Astrocyte of the cerebellum (primary cell): ENCODE measurements at regions not wholly inside any gene's neighbourhood (a gene's known extent, or its start where the extent isn't known, plus 50 kb on each side); places are given as distances from the start of the nearest gene placed in this dataset.

Experiments
- DNase-seq: peaks from one replicate; pipeline ENCODE4 v3.0.0-alpha.2; 2011; ENCODE audit warnings: low read depth
- H3K4me3 ChIP-seq: 2 replicates; pipeline ENCODE4 v1.5.1; 2011; ENCODE audit warnings: mild to moderate bottlenecking, low read depth, low read length, moderate library complexity
- in situ Hi-C: cut with HindIII; loops from 2 replicates; pipeline ENCODE4 v1.10.0; 2017; ENCODE audit warnings: low sequenced_read_pairs
- TF ChIP-seq, protein P1 (sequence below): IDR thresholded peaks from 2 replicates; pipeline ENCODE4 v1.5.1; 2012; ENCODE audit warnings: low read length, low read depth, moderate library complexity, mild to moderate bottlenecking; ENCODE audit errors: missing control alignments

DNA sequence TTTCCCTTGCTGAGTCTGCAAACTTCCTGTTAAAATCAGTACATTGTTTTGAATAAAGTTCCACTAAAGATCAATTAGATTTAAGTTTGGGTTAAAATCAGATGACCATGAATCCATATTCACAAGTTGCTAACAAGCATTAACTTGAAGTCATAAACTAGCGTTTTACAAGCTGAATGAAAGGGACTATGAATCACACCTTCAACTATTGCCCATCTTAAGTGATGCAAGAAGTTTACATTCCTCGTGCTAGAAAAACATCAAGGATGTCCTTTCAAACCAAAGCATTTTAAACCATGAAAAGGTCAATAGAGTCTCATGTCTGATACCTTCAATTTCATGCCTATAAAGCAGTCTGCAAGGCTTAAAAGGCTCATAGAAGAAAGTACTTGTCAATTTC is 257.2 kb upstream of the SYT4 start:
- TF ChIP-seq, protein P1, sequence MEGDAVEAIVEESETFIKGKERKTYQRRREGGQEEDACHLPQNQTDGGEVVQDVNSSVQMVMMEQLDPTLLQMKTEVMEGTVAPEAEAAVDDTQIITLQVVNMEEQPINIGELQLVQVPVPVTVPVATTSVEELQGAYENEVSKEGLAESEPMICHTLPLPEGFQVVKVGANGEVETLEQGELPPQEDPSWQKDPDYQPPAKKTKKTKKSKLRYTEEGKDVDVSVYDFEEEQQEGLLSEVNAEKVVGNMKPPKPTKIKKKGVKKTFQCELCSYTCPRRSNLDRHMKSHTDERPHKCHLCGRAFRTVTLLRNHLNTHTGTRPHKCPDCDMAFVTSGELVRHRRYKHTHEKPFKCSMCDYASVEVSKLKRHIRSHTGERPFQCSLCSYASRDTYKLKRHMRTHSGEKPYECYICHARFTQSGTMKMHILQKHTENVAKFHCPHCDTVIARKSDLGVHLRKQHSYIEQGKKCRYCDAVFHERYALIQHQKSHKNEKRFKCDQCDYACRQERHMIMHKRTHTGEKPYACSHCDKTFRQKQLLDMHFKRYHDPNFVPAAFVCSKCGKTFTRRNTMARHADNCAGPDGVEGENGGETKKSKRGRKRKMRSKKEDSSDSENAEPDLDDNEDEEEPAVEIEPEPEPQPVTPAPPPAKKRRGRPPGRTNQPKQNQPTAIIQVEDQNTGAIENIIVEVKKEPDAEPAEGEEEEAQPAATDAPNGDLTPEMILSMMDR = no peak
- no peak overlapping the region for H3K4me3 ChIP-seq
- in situ Hi-C loops = no loop called here
- no peak for DNase-seq

DNA sequence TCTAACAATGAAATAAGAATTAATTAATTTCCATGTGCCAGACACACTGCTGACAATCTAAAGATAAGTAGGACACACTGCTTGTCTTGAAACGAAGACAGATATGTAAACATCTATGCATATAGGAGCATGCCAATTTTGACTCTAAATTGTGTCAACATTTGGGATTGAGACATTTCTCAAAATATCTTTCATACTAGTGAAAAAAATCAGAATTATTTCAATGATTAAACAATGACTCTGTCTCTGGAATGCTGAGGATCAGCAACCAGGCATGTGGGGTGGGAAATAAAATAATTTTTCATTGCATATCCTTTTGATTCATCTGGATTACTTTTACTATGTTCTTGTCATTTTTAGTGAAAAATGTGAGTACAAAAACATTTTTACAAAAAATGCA is 262.6 kb upstream of the SYT4 start:
- DNase-seq = no peak
- TF ChIP-seq, protein P1 = no peak
- in situ Hi-C loops = no loop called here
- no peak overlapping the region for H3K4me3 ChIP-seq

DNA sequence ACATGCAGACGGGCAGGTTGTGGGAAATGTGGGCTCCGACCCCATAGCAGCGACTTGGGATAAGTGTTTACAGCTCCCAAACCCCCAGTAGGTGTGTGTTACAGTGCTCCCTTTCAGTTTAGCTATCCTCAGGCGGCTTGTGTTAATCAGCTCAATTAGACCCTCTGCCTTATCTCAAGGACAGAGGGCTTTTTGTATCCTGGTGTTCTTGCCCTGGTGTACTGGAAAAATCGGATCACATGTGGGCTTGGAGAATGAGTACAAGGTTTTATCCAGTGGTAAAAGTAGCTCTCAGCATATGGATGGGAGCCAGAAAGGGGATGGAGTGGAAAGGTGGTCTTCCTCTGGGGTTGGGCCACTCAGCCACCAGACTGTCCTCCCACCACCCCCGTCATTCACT is 264.7 kb upstream of the SYT4 start:
- DNase-seq = no peak
- TF ChIP-seq, protein P1 = no peak
- in situ Hi-C loops = no loop called here
- H3K4me3 ChIP-seq = no peak overlapping the region

DNA sequence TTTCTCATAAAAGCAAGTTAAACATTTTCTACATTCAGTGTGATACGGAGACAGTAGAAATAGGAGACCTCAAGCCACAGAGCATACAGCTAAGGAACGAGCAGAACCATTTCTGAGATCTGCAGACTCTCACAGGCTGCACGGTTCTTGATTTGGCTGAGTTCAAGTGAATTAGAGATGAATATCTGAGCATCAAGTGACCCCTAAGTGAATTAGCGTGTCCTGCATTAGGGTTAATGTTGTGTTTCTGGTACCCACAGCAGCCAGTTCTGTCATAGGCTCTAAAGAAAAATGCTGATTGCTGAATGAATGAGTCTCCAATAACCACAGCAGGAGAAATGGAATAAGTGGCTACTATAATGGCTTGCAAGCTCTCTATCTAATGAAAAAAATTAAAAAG is 265.9 kb upstream of the SYT4 start:
- no peak overlapping the region for H3K4me3 ChIP-seq
- no peak for DNase-seq
- in situ Hi-C loops = no loop called here
- TF ChIP-seq, protein P1 = no peak

DNA sequence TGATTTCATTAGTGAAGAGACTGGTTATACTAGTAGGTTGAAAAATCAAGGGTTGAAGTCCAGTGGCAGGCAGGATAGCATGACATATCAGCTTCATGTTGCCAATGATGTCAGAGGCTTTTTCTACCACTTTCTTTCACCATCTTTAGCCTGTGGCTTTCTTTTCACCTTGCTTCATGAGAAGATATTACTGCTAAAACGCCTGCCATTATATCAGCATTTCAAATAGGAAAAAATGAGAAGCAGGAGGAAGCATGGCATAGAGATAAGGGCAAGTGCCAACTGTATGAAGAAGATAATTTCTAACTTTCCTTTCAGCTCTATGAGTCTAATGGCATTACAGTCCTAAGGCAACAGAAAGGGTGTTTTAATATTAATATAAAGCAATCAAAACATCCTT is 270.2 kb upstream of the SYT4 start:
- DNase-seq = no peak
- TF ChIP-seq, protein P1 = no peak
- H3K4me3 ChIP-seq = no peak overlapping the region
- in situ Hi-C loops = no loop called here

DNA sequence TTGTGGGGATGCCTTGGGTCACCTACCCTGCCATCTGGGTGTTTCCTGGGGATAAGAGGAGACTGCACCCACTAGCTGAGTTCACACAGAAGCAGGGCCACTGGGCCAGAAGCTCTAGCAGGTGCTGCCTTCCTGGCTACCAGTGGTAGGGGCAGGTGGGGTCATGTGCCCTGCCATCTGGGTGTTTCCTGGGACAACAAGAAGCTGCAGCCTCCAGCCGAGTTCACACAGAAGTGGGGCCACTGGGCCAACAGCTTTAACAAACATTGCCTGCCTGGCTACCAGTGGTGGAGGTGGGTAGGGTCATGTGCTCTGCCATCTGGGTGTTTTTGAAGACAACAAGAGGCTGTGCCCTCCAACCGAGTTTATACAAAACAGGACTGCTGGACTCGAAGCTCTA is 282.2 kb upstream of the SYT4 start:
- DNase-seq = no peak
- H3K4me3 ChIP-seq = no peak overlapping the region
- in situ Hi-C loops = no loop called here
- TF ChIP-seq, protein P1 = no peak

DNA sequence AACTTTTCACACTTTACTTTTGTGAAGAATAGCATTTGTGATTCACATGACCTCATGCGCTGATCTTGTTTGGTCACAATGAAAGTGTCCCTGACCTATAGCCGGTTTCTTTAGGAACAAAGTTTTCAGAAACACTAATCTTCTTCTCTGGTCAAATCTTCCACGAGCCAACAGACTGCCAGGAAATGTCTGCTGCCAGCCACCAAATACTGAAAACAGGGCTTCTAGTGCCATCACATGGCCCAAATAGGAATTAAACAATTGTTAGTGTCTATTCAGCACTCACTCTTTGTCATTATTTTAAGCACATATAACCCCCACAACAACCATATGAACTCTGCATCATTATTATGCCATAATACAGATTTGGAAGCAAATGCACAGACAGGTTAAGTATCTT is 286.5 kb upstream of the SYT4 start:
- in situ Hi-C loops = no loop called here
- DNase-seq = peak; percentile 18
- no peak overlapping the region for H3K4me3 ChIP-seq
- TF ChIP-seq, protein P1 = peak; percentile 41
